DND-41 (cell line): ENCODE measurements at regions not wholly inside any gene's neighbourhood (a gene's known extent, or its start where the extent isn't known, plus 50 kb on each side); places are given as distances from the start of the nearest gene placed in this dataset.

Experiments
- EZH2 ChIP-seq: IDR thresholded peaks from 3 replicates; pipeline ENCODE4 v1.6.1; 2012; ENCODE audit warnings: borderline replicate concordance, low read depth, mild to moderate bottlenecking, moderate library complexity, low read length, inconsistent platforms; ENCODE audit not compliant: severe bottlenecking
- TF ChIP-seq, protein P1 (sequence below): IDR thresholded peaks from 2 replicates; pipeline ENCODE4 v1.5.1; 2012; ENCODE audit warnings: borderline replicate concordance, low read length, moderate library complexity, mild to moderate bottlenecking; ENCODE audit not compliant: poor library complexity, severe bottlenecking; ENCODE audit errors: extremely low read depth

DNA sequence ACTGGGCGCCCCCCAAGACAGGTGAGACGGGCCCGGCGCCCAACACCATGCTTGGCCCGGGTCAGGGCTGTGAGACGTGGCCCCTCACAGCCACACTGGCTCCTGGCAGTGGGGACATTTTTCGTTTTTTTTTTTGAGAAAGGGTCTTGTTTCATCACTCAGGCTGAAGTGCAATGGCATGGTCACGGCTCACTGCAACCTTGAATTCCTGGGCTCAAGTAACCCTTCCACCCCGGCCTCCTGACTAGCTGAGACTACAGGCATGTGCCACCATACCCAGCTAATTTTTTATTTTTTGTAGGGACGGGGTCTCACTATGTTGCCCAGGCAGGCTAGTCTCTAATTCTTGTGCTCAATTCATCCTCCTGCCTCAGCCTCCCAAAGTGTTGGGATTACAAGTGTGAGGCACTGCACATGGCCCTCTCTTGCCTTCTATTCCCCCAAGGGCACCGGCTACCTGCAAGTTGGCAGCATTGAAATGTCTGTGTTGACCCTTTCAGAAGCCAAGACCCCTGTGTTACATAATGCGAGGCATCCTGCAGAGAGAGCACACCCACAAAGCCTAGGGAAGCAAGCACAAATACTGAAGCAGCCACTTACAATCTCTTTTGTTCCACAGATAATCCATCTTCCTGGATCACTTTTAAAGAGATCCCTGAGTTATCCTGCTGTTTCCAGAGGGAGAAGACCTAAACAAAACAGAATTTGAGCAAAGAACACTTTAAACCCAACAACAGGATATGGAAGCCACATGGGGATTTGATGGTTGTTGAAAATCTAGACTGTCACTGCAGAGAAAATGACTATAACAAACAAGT, 57.5 kb upstream of the SLC4A11 start:
- TF ChIP-seq, protein P1, sequence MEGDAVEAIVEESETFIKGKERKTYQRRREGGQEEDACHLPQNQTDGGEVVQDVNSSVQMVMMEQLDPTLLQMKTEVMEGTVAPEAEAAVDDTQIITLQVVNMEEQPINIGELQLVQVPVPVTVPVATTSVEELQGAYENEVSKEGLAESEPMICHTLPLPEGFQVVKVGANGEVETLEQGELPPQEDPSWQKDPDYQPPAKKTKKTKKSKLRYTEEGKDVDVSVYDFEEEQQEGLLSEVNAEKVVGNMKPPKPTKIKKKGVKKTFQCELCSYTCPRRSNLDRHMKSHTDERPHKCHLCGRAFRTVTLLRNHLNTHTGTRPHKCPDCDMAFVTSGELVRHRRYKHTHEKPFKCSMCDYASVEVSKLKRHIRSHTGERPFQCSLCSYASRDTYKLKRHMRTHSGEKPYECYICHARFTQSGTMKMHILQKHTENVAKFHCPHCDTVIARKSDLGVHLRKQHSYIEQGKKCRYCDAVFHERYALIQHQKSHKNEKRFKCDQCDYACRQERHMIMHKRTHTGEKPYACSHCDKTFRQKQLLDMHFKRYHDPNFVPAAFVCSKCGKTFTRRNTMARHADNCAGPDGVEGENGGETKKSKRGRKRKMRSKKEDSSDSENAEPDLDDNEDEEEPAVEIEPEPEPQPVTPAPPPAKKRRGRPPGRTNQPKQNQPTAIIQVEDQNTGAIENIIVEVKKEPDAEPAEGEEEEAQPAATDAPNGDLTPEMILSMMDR: no peak
- no peak for TF ChIP-seq EZH2
